H9 (cell line): ENCODE measurements at regions not wholly inside any gene's neighbourhood (a gene's known extent, or its start where the extent isn't known, plus 50 kb on each side); places are given as distances from the start of the nearest gene placed in this dataset.
A peak's percentile ranks its signal among the peaks of the same experiment; 100 is the strongest.

Source experiments
- DNase-seq: peaks from one replicate; pipeline ENCODE4 v3.0.0-alpha.2; 2017
- H2AFZ ChIP-seq: one replicate; pipeline ENCODE4 v1.6.1; 2013; ENCODE audit warnings: mild to moderate bottlenecking, low read length, control low read depth, moderate library complexity
- H2AK5ac ChIP-seq: 2 replicates; pipeline ENCODE4 v1.6.1; 2013; ENCODE audit warnings: low read length, control low read depth, mixed read lengths; ENCODE audit not compliant: insufficient read length
- H2BK120ac ChIP-seq: one replicate; pipeline ENCODE4 v1.6.1; 2013; ENCODE audit warnings: low read depth, mild to moderate bottlenecking, low read length, control low read depth, inconsistent platforms; ENCODE audit not compliant: poor library complexity, severe bottlenecking
- H2BK12ac ChIP-seq: 2 replicates; pipeline ENCODE4 v1.6.1; 2013; ENCODE audit warnings: low read length, control low read depth, mixed read lengths, low read depth; ENCODE audit not compliant: insufficient read length
- H2BK15ac ChIP-seq: 2 replicates; pipeline ENCODE4 v1.6.1; 2013; ENCODE audit warnings: low read depth, low read length, control low read depth
- H2BK20ac ChIP-seq: one replicate; pipeline ENCODE4 v1.6.1; 2013; ENCODE audit warnings: low read depth, mild to moderate bottlenecking, low read length, control low read depth, inconsistent platforms; ENCODE audit not compliant: poor library complexity, severe bottlenecking
- H2BK5ac ChIP-seq: 2 replicates; pipeline ENCODE4 v1.6.1; 2013; ENCODE audit warnings: low read length, control low read depth, mixed read lengths; ENCODE audit not compliant: insufficient read length
- H3K14ac ChIP-seq: 2 replicates; pipeline ENCODE4 v1.6.1; 2013; ENCODE audit warnings: low read length, control low read depth; ENCODE audit not compliant: insufficient read depth
- H3K18ac ChIP-seq: 2 replicates; pipeline ENCODE4 v1.6.1; 2013; ENCODE audit warnings: low read depth, mild to moderate bottlenecking, mixed read lengths, low read length, control low read depth; ENCODE audit not compliant: insufficient read length
- H3K23ac ChIP-seq: 2 replicates; pipeline ENCODE4 v1.6.1; 2013; ENCODE audit warnings: low read length, control low read depth, mixed read lengths, low read depth; ENCODE audit not compliant: insufficient read length
- H3K23me2 ChIP-seq: 2 replicates; pipeline ENCODE4 v1.6.1; 2013; ENCODE audit warnings: low read depth, mild to moderate bottlenecking, mixed read lengths, low read length, control low read depth; ENCODE audit not compliant: insufficient read length, poor library complexity, severe bottlenecking
- H3K27ac ChIP-seq: 2 replicates; pipeline ENCODE4 v1.5.1; 2013; ENCODE audit warnings: low read length, control low read depth, mixed read lengths, low read depth; ENCODE audit not compliant: insufficient read length
- H3K27me3 ChIP-seq: 2 replicates; pipeline ENCODE4 v1.6.1; 2013; ENCODE audit warnings: low read length, control low read depth, inconsistent platforms; ENCODE audit not compliant: insufficient read depth
- H3K4ac ChIP-seq: 2 replicates; pipeline ENCODE4 v1.6.1; 2013; ENCODE audit warnings: low read depth, mild to moderate bottlenecking, control low read depth, inconsistent platforms, low read length, moderate library complexity
- H3K4me1 ChIP-seq: 2 replicates; pipeline ENCODE4 v1.6.1; 2013; ENCODE audit warnings: low read length, control low read depth, inconsistent platforms; ENCODE audit not compliant: insufficient read depth
- H3K4me2 ChIP-seq: 2 replicates; pipeline ENCODE4 v1.6.1; 2013; ENCODE audit warnings: low read length, control low read depth, mixed read lengths; ENCODE audit not compliant: insufficient read length, insufficient read depth
- H3K56ac ChIP-seq: 2 replicates; pipeline ENCODE4 v1.6.1; 2013; ENCODE audit warnings: low read depth, mild to moderate bottlenecking, mixed read lengths, low read length, control low read depth; ENCODE audit not compliant: insufficient read length
- H3K79me1 ChIP-seq: 2 replicates; pipeline ENCODE4 v1.6.1; 2013; ENCODE audit warnings: low read depth, mild to moderate bottlenecking, moderate library complexity, low read length, control low read depth, inconsistent platforms; ENCODE audit not compliant: insufficient read depth, poor library complexity, severe bottlenecking
- H3K79me2 ChIP-seq: 2 replicates; pipeline ENCODE4 v1.6.1; 2013; ENCODE audit warnings: low read length, control low read depth, inconsistent platforms; ENCODE audit not compliant: insufficient read depth
- H3K9ac ChIP-seq: 2 replicates; pipeline ENCODE4 v1.6.1; 2013; ENCODE audit warnings: low read length, control low read depth, mixed read lengths; ENCODE audit not compliant: insufficient read length; ENCODE audit errors: extremely low read depth
- H3K9me3 ChIP-seq: one replicate; pipeline ENCODE4 v1.6.1; 2013; ENCODE audit warnings: low read depth, low read length, inconsistent platforms; ENCODE audit not compliant: control insufficient read depth
- H3T11ph ChIP-seq: one replicate; pipeline ENCODE4 v1.6.1; 2013; ENCODE audit warnings: mild to moderate bottlenecking, low read length, control low read depth, inconsistent platforms
- H4K20me1 ChIP-seq: one replicate; pipeline ENCODE4 v1.6.1; 2013; ENCODE audit not compliant: control insufficient read depth, insufficient read length, insufficient read depth
- H4K5ac ChIP-seq: 2 replicates; pipeline ENCODE4 v1.6.1; 2013; ENCODE audit warnings: low read depth, mild to moderate bottlenecking, mixed read lengths, low read length, control low read depth; ENCODE audit not compliant: insufficient read length
- H4K8ac ChIP-seq: replicated peaks from 2 replicates; pipeline ENCODE4 v1.6.1; 2013; ENCODE audit warnings: low read length, control low read depth, mixed read lengths, low read depth; ENCODE audit not compliant: insufficient read length
- H4K91ac ChIP-seq: 2 replicates; pipeline ENCODE4 v1.6.1; 2013; ENCODE audit warnings: low read depth, mild to moderate bottlenecking, moderate library complexity, mixed read lengths, low read length, control low read depth; ENCODE audit not compliant: insufficient read length
- H3K27ac Mint-ChIP-seq, 3 experiments: 2 replicates in 2 of 3; 3 replicates in 1 of 3; pipeline ENCODE4 v1.8.0; 2020 to 2021; ENCODE audit warnings: mixed read lengths in 3 of 3, mild to moderate bottlenecking in 1 of 3, moderate library complexity in 1 of 3
- H3K27me3 Mint-ChIP-seq: 2 replicates; pipeline ENCODE4 v1.8.0; 2021; ENCODE audit warnings: low read depth, mild to moderate bottlenecking, moderate library complexity, mixed read lengths
- H3K36me3 Mint-ChIP-seq, 3 experiments: 2 replicates in 2 of 3; 3 replicates in 1 of 3; pipeline ENCODE4 v1.8.0; 2020 to 2021; ENCODE audit warnings: low read depth in 3 of 3, mixed read lengths in 3 of 3; ENCODE audit not compliant: insufficient read depth in 1 of 3
- H3K4me1 Mint-ChIP-seq, 2 experiments: 2 replicates each; pipeline ENCODE4 v1.8.0; 2020; ENCODE audit warnings: mixed read lengths in 2 of 2
- H3K4me3 Mint-ChIP-seq, 2 experiments: 2 replicates in 1 of 2; 3 replicates in 1 of 2; pipeline ENCODE4 v1.8.0; 2020 to 2021; ENCODE audit warnings: mild to moderate bottlenecking in 2 of 2, mixed read lengths in 2 of 2, moderate library complexity in 1 of 2
- H3K9me3 Mint-ChIP-seq, 2 experiments: 2 replicates in 1 of 2; 3 replicates in 1 of 2; pipeline ENCODE4 v1.8.0; 2020; ENCODE audit warnings: mild to moderate bottlenecking in 2 of 2, mixed read lengths in 2 of 2, moderate library complexity in 1 of 2
- WGBS: extraction: QIAGEN DNeasy Blood & Tissue Kit; methylation state at CpG from one replicate; pipeline ENCODE4 v1.1.7; 2013; ENCODE audit warnings: missing lambda C conversion rate, low lambda C conversion rate, mixed read lengths; ENCODE audit not compliant: insufficient read length; ENCODE audit errors: extremely low coverage; 5-methylcytosine and 5-hydroxymethylcytosine counted together
- TF ChIP-seq, protein P1 (sequence below): fragments of 200-600 bp; sonication (generic); conservative IDR thresholded peaks from 3 replicates; pipeline ENCODE4 v1.8.0; 2021; ENCODE audit warnings: antibody characterized with exemption, mild to moderate bottlenecking

DNA sequence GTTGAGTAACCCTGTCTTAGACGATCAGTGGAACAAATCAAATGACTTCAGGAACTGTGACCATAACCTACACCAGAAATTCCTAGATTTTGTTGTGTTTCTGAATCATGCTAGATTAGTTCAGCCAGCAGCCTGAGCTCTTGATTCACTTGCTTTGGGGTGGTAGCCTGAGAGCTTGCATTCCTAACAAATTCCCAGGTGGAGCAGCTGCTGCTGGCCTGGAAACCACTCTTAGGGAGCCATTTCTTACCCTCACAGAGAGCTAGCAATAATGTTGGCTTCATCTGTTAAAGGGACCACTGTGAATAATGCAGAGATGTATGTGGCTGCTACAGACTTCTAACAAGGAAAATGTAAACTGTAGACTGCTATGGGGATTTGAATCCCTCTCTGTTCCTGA, 388.1 kb upstream of the PRR20A start:
- H2BK15ac ChIP-seq, result no peak overlapping the region
- Mint-ChIP-seq H3K36me3 (no peaks in the 10 kb centered on the region), H3K27me3 (no peaks in the 10 kb centered on the region), H3K4me1 (no peaks in the 10 kb centered on the region), H3K9me3 (no peaks in the 10 kb centered on the region), H3K4me3 (no peak overlapping the region), H3K27ac (peak overlapping the region in 1 of 3 experiments; percentile 51; a peak in 1 of 7 replicates)
- DNase-seq, result no peak
- no peak overlapping the region for H2BK20ac ChIP-seq
- H4K20me1 ChIP-seq, result no peaks in the 10 kb centered on the region
- no peak overlapping the region for H4K8ac ChIP-seq
- no peaks in the 10 kb centered on the region for H3K9me3 ChIP-seq
- no peak overlapping the region for H4K91ac ChIP-seq
- H2BK5ac ChIP-seq, result no peak overlapping the region
- no peak overlapping the region for H3K9ac ChIP-seq
- TF ChIP-seq, protein P1, sequence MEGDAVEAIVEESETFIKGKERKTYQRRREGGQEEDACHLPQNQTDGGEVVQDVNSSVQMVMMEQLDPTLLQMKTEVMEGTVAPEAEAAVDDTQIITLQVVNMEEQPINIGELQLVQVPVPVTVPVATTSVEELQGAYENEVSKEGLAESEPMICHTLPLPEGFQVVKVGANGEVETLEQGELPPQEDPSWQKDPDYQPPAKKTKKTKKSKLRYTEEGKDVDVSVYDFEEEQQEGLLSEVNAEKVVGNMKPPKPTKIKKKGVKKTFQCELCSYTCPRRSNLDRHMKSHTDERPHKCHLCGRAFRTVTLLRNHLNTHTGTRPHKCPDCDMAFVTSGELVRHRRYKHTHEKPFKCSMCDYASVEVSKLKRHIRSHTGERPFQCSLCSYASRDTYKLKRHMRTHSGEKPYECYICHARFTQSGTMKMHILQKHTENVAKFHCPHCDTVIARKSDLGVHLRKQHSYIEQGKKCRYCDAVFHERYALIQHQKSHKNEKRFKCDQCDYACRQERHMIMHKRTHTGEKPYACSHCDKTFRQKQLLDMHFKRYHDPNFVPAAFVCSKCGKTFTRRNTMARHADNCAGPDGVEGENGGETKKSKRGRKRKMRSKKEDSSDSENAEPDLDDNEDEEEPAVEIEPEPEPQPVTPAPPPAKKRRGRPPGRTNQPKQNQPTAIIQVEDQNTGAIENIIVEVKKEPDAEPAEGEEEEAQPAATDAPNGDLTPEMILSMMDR, result no peak
- H3K27ac ChIP-seq, result no peak overlapping the region
- H3K79me2 ChIP-seq, result no peaks in the 10 kb centered on the region
- WGBS, result no CpG with 5 or more reads among the region's 1 CpG
- no peak overlapping the region for H3K23ac ChIP-seq
- H3K18ac ChIP-seq, result no peak overlapping the region
- H2AK5ac ChIP-seq, result no peak overlapping the region
- no peak overlapping the region for H2BK12ac ChIP-seq
- no peak overlapping the region for H3K4me2 ChIP-seq
- H3K23me2 ChIP-seq, result no peaks in the 10 kb centered on the region
- no peak overlapping the region for H4K5ac ChIP-seq
- no peaks in the 10 kb centered on the region for H3K4me1 ChIP-seq
- H3T11ph ChIP-seq, result no peak overlapping the region
- no peaks in the 10 kb centered on the region for H3K27me3 ChIP-seq
- H2AFZ ChIP-seq, result no peak overlapping the region
- H3K79me1 ChIP-seq, result no peaks in the 10 kb centered on the region
- H3K14ac ChIP-seq, result no peak overlapping the region
- no peak overlapping the region for H3K4ac ChIP-seq
- no peak overlapping the region for H3K56ac ChIP-seq
- no peak overlapping the region for H2BK120ac ChIP-seq
